MCF 10A (cell line): ENCODE measurements at regions not wholly inside any gene's neighbourhood (a gene's known extent, or its start where the extent isn't known, plus 50 kb on each side); places are given as distances from the start of the nearest gene placed in this dataset.

Source experiments
- BruUV-seq: library from RNA; stranded (reverse); fragments of 400-500 nt; replicated peaks from 2 replicates; lab custom pipeline; 2021; lab: Mats Ljungman, UMichigan
- CTCF ChIA-PET: fragments of 300-600 bp; sonication (Branson Sonifier 250); formaldehyde crosslinking; extraction: SDS; loops from one replicate; lab custom pipeline; 2021; ENCODE audit warnings: antibody characterized with exemption, inconsistent platforms; lab: Yijun Ruan, JAX
- POLR2A ChIA-PET: fragments of 300-600, 350-650 bp; sonication (Branson Sonifier 250); formaldehyde crosslinking; extraction: SDS; loops from one replicate; lab custom pipeline; 2020; ENCODE audit warnings: antibody characterized with exemption, inconsistent platforms; lab: Yijun Ruan, JAX
- DNase-seq: peaks from one replicate; pipeline ENCODE4 v3.0.0-alpha.2; 2018; ENCODE audit not compliant: unreplicated experiment
- H3K27ac Mint-ChIP-seq: one replicate; pipeline ENCODE4 v1.8.0; 2022; ENCODE audit warnings: mild to moderate bottlenecking, low read depth, mixed read lengths; ENCODE audit not compliant: unreplicated experiment
- H3K27me3 Mint-ChIP-seq: one replicate; pipeline ENCODE4 v1.8.0; 2022; ENCODE audit warnings: mixed read lengths; ENCODE audit not compliant: insufficient read depth, unreplicated experiment
- H3K36me3 Mint-ChIP-seq: one replicate; pipeline ENCODE4 v1.8.0; 2022; ENCODE audit warnings: mild to moderate bottlenecking, moderate library complexity, mixed read lengths; ENCODE audit not compliant: insufficient read depth, unreplicated experiment
- H3K4me1 Mint-ChIP-seq: one replicate; pipeline ENCODE4 v1.8.0; 2022; ENCODE audit warnings: mixed read lengths; ENCODE audit not compliant: insufficient read depth, unreplicated experiment
- H3K4me3 Mint-ChIP-seq: one replicate; pipeline ENCODE4 v1.8.0; 2022; ENCODE audit warnings: mild to moderate bottlenecking, moderate library complexity, mixed read lengths; ENCODE audit not compliant: unreplicated experiment
- H3K9me3 Mint-ChIP-seq: one replicate; pipeline ENCODE4 v1.8.0; 2022; ENCODE audit warnings: mixed read lengths; ENCODE audit not compliant: unreplicated experiment
- CTCF ChIP-seq: fragments of 200-600 bp; IDR thresholded peaks from one replicate; pipeline ENCODE4 v1.8.0; 2022; ENCODE audit warnings: antibody characterized with exemption, mild to moderate bottlenecking; ENCODE audit not compliant: unreplicated experiment
- intact Hi-C: fragments of 100-400 bp; cut with micrococcal nuclease; formaldehyde crosslinking; loops from 2 replicates; pipeline ENCODE4 v1.14.1; 2022

GRCh38 chr1:185514311-185514710, 197.3 kb upstream of the IVNS1ABP start:
- ChIA-PET CTCF (interaction anchor here (1.4 kb wide), 2 partner anchors 16 to 81 kb away, joined by 4 to 5 read pairs; no protein-coding TSS in a partner anchor), POLR2A (interaction anchor here (0.6 to 0.7 kb wide), 2 partner anchors 29 to 106 kb away, joined by 3 to 5 read pairs; no protein-coding TSS in a partner anchor)
- no peak for DNase-seq
- Mint-ChIP-seq H3K27me3 (no peaks in the 10 kb centered on the region), H3K9me3 (peaks cover 15% of the 10 kb centered on the region), H3K4me3 (no peak overlapping the region), H3K4me1 (no peaks in the 10 kb centered on the region), H3K36me3 (no peaks in the 10 kb centered on the region), H3K27ac (no peak overlapping the region)
- intact Hi-C loops, result no loop called here
- BruUV-seq, result no TSS peak
- no peak for TF ChIP-seq CTCF

GRCh38 chr1:185512442-185512841, 195.4 kb upstream of the IVNS1ABP start:
- POLR2A ChIA-PET, result interaction anchor here (1.0 kb wide), 1 partner anchor 99 kb away, joined by 3 read pairs; no protein-coding TSS in a partner anchor
- Mint-ChIP-seq H3K4me3 (no peak overlapping the region), H3K27me3 (no peaks in the 10 kb centered on the region), H3K9me3 (peaks cover 21% of the 10 kb centered on the region), H3K4me1 (no peaks in the 10 kb centered on the region), H3K27ac (no peak overlapping the region), H3K36me3 (no peaks in the 10 kb centered on the region)
- BruUV-seq, result no TSS peak
- intact Hi-C loops, result no loop called here
- CTCF ChIA-PET, result no interaction called here
- DNase-seq, result no peak
- TF ChIP-seq CTCF, result no peak

- Mint-ChIP-seq H3K9me3 (peaks cover 7% of the 10 kb centered on the region), H3K36me3 (no peaks in the 10 kb centered on the region), H3K27me3 (no peaks in the 10 kb centered on the region), H3K4me3 (no peak overlapping the region), H3K4me1 (peaks cover 11% of the 10 kb centered on the region), H3K27ac (no peak overlapping the region)
- DNase-seq, result no peak
- TF ChIP-seq CTCF, result no peak
- CTCF ChIA-PET, result no interaction called here
- intact Hi-C loops, result no loop called here
- POLR2A ChIA-PET, result no interaction called here
- BruUV-seq, result no TSS peak
Observed at GRCh38 chr1:185501099-185501498, 184.1 kb upstream of the IVNS1ABP start.

- DNase-seq, result peak; percentile 51
- no TSS peak for BruUV-seq
- H3K4me1 Mint-ChIP-seq, result peaks cover 11% of the 10 kb centered on the region
- intact Hi-C loops, result no loop called here
- H3K27ac Mint-ChIP-seq, result no peak overlapping the region
- no peaks in the 10 kb centered on the region for H3K36me3 Mint-ChIP-seq
- TF ChIP-seq CTCF, result no peak
- CTCF ChIA-PET, result interaction anchor here (0.6 to 2.5 kb wide), 5 partner anchors 76 to 261 kb away, joined by 3 to 6 read pairs (median 3); partner anchors contain the start of gene IVNS1ABP
- H3K4me3 Mint-ChIP-seq, result no peak overlapping the region
- no peaks in the 10 kb centered on the region for H3K27me3 Mint-ChIP-seq
- POLR2A ChIA-PET, result interaction anchor here (0.5 to 0.9 kb wide), 2 partner anchors 9 to 101 kb away, joined by 3 to 4 read pairs; no protein-coding TSS in a partner anchor
- H3K9me3 Mint-ChIP-seq, result no peaks in the 10 kb centered on the region
Observed at GRCh38 chr1:185500001-185500626, 183.1 kb upstream of the IVNS1ABP start.
